ENCODE measurements at regions not wholly inside any gene's neighbourhood (a gene's known extent, or its start where the extent isn't known, plus 50 kb on each side); places are given as distances from the start of the nearest gene placed in this dataset.

DNA sequence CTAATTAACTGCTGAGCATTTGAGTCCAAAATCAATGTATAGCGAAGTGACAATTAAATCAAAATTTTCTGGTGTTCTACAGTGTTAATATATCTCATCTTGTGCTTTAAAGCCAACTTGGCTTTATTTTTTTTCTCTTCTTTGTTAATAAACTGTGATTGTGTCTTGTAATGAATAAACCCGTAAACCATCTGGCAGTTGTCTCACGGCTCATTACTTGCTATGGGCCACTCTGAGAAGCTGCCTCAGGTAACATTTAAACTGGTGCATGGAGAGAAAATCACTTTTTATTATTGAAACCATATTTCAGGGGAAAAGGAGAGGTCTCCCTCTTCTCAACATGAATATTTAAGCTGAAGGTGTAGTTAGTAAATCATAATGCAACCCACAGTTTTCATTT, 694.0 kb downstream of the KCTD8 start:
- H3K27me3 ChIP-seq (ENCODE audit: control insufficient read depth in 1 of 2, insufficient read depth in 2 of 2, low read length in 2 of 2), result no peaks in the 10 kb centered on the region
- H3K9me3 ChIP-seq (ENCODE audit: low read length), result no peaks in the 10 kb centered on the region; the same call in 1 of the 2 replicates
- CTCF ChIA-PET (ENCODE audit: low intra/inter-chr PET ratio, low total read pairs), result no interaction called here
- no peaks in the 10 kb centered on the region for H4K20me1 ChIP-seq (ENCODE audit: insufficient read depth, low read length)
- intact Hi-C loops (cut with micrococcal nuclease; ENCODE audit: unreplicated experiment) (no loop called here), in situ Hi-C loops (cut with HindIII; ENCODE audit: extremely low pct_ligation_motif_present, low pct_unique_long_range_greater_than_20kb) (no loop called here)
- no peak overlapping the region for H3K4me3 ChIP-seq (replicated peaks in 1 of 3; ENCODE audit: insufficient read depth in 1 of 3, low read depth in 2 of 3, low read length in 3 of 3)
- no peak overlapping the region for H3K27ac ChIP-seq (ENCODE audit: extremely low read length, insufficient read depth, low read length)
- no peak overlapping the region for H3K4me2 ChIP-seq (ENCODE audit: low read depth, low read length)
- no TSS peak for BruUV-seq (replicated peaks)
- WGBS (ENCODE audit: low lambda C conversion rate), result 33% methylated on average over 3 of the region's 3 CpGs
- no peaks in the 10 kb centered on the region for H3K79me2 ChIP-seq (ENCODE audit: insufficient read depth, low read length)
- no peaks in the 10 kb centered on the region for H3K4me1 ChIP-seq (ENCODE audit: insufficient read depth, low read length)
- H3K36me3 ChIP-seq (replicated peaks in 1 of 2; ENCODE audit: control insufficient read depth in 1 of 2, insufficient read depth in 2 of 2, low read length in 2 of 2), result no peaks in the 10 kb centered on the region
- no peak for FAIRE-seq
- no peak overlapping the region for H2AFZ ChIP-seq (ENCODE audit: low read length)
- DNase-seq (ENCODE audit: low spot score), result no peak
- POLR2A ChIA-PET, result no interaction called here
- no peak for ATAC-seq
- no peak overlapping the region for H3K9ac ChIP-seq (ENCODE audit: insufficient read depth, low read depth, low read length)
- TF ChIP-seq, protein P1, sequence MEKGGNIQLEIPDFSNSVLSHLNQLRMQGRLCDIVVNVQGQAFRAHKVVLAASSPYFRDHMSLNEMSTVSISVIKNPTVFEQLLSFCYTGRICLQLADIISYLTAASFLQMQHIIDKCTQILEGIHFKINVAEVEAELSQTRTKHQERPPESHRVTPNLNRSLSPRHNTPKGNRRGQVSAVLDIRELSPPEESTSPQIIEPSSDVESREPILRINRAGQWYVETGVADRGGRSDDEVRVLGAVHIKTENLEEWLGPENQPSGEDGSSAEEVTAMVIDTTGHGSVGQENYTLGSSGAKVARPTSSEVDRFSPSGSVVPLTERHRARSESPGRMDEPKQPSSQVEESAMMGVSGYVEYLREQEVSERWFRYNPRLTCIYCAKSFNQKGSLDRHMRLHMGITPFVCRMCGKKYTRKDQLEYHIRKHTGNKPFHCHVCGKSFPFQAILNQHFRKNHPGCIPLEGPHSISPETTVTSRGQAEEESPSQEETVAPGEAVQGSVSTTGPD (CRISPR knock-in tag; IDR thresholded peaks at IDR 0.05), result no peak
- TF ChIP-seq ZNF430 (CRISPR knock-in tag; IDR thresholded peaks at IDR 0.05) (no peak), ZBTB26 (CRISPR knock-in tag; IDR thresholded peaks at IDR 0.05; ENCODE audit: borderline replicate concordance) (no peak), ZFP36 (IDR thresholded peaks at IDR 0.05; ENCODE audit: borderline replicate concordance, low read depth, low read length, partially characterized antibody) (no peak), POLR2A (IDR thresholded peaks at IDR 0.05; ENCODE audit: insufficient read depth in 1 of 2, low read depth in 2 of 2, low read length in 2 of 2) (no peak), NR2F6 (IDR thresholded peaks at IDR 0.05) (no peak), NR2F6 (CRISPR knock-in tag; IDR thresholded peaks at IDR 0.05) (no peak), IKZF4 (CRISPR knock-in tag; IDR thresholded peaks at IDR 0.05; ENCODE audit: borderline replicate concordance, low read depth, not compliant biosample characterization) (no peak), TAF15 (IDR thresholded peaks at IDR 0.05; ENCODE audit: low read depth, low read length, poor library complexity, severe bottlenecking) (no peak), KLF15 (CRISPR knock-in tag; IDR thresholded peaks at IDR 0.05; ENCODE audit: borderline replicate concordance) (no peak), ZNF260 (CRISPR knock-in tag; IDR thresholded peaks at IDR 0.05; ENCODE audit: borderline replicate concordance, low read depth) (no peak), MAFK (conservative IDR thresholded peaks at IDR 0.05 in 1 of 2, IDR thresholded peaks at IDR 0.05 in 1 of 2; ENCODE audit: low read length in 2 of 2) (no peak)
- TF ChIP-seq, protein P2, sequence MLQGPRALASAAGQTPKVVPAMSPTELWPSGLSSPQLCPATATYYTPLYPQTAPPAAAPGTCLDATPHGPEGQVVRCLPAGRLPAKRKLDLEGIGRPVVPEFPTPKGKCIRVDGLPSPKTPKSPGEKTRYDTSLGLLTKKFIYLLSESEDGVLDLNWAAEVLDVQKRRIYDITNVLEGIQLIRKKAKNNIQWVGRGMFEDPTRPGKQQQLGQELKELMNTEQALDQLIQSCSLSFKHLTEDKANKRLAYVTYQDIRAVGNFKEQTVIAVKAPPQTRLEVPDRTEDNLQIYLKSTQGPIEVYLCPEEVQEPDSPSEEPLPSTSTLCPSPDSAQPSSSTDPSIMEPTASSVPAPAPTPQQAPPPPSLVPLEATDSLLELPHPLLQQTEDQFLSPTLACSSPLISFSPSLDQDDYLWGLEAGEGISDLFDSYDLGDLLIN (CRISPR knock-in tag; IDR thresholded peaks at IDR 0.05; ENCODE audit: borderline replicate concordance), result no peak
- TF ChIP-seq, protein P3, sequence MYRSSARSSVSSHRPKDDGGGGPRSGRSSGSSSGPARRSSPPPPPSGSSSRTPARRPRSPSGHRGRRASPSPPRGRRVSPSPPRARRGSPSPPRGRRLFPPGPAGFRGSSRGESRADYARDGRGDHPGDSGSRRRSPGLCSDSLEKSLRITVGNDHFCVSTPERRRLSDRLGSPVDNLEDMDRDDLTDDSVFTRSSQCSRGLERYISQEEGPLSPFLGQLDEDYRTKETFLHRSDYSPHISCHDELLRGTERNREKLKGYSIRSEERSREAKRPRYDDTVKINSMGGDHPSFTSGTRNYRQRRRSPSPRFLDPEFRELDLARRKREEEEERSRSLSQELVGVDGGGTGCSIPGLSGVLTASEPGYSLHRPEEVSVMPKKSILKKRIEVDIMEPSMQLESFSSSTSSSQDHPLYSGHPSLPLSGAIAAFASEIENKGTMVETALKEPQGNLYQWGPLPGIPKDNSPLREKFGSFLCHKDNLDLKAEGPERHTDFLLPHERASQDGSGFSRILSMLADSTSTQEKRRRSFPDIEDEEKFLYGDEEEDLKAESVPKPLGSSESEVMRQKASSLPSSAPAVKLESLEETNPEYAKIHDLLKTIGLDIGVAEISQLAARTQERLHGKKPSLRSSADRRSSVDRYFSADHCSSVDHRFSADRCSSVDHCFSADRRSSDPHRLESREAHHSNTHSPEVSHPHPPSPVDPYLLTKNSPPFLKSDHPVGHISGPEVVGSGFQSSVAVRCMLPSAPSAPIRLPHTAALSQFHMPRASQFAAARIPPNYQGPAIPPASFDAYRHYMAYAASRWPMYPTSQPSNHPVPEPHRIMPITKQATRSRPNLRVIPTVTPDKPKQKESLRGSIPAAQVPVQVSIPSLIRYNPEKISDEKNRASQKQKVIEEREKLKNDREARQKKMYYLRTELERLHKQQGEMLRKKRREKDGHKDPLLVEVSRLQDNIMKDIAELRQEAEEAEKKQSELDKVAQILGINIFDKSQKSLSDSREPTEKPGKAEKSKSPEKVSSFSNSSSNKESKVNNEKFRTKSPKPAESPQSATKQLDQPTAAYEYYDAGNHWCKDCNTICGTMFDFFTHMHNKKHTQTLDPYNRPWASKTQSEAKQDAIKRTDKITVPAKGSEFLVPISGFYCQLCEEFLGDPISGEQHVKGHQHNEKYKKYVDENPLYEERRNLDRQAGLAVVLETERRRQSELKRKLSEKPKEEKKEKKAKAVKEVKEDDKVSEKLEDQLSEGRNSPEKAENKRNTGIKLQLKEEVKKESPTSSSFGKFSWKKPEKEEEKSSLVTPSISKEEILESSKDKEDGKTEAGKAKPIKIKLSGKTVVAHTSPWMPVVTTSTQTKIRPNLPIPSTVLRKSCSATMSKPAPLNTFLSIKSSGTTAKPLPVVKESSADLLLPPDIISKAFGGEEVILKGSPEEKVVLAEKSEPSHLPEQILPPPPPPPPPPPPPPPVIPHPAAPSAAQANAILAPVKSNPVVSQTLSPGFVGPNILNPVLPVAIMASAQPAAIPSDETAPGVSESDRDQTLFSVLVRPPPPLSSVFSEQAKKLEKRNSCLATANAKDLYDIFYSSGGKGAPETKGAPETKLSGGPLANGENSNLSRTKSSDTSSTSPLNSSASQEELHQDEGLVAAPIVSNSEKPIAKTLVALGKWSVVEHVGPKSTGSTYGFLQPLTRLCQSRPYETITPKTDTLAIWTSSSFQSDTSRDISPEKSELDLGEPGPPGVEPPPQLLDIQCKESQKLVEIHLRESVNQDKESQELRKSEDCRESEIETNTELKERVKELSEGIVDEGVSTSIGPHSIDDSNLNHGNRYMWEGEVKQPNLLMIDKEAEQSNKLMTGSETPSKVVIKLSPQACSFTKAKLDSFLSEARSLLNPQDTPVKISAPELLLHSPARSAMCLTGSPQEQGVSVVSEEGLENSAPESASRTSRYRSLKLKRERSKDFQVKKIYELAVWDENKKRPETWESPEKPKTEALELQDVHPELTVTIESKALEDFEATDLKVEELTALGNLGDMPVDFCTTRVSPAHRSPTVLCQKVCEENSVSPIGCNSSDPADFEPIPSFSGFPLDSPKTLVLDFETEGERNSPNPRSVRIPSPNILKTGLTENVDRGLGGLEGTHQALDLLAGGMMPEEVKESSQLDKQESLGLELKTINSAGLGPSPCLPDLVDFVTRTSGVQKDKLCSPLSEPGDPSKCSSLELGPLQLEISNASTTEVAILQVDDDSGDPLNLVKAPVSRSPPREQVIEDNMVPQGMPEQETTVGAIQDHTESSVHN (CRISPR knock-in tag; IDR thresholded peaks at IDR 0.05), result no peak

Data from HepG2 (cell line).